ENCODE measurements at regions not wholly inside any gene's neighbourhood (a gene's known extent, or its start where the extent isn't known, plus 50 kb on each side); places are given as distances from the start of the nearest gene placed in this dataset.

DNA sequence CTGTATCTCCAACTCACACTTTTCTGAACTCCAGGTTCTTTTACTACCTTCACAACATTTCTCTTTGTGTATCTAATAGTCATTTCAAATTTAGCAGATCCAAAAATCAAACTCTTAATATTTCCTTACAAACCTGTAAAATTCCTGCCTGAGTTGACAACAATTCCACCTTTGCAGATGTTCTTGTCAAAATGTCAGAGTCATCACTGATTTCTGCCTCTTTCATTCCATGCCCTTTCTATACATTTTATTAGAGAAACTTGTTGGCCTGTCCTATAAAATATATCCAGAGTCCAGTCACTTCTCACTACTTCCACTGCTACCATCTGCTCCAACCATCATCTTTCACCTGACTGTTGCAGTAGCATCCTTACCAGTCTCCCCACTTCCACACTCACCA lies 119.7 kb downstream of the CAPZA3 start:
- Histone ChIP-seq H3K9me3 (replicated peaks; ENCODE audit: control insufficient read depth, insufficient read depth, low read depth, low read length) (no peaks in the 10 kb centered on the region), H3K9ac (ENCODE audit: insufficient read depth in 1 of 2, low read depth in 2 of 2, low read length in 2 of 2) (no peak overlapping the region), H3K36me3 (ENCODE audit: control insufficient read depth, insufficient read depth, low read length) (no peaks in the 10 kb centered on the region), H3K79me2 (ENCODE audit: control insufficient read depth, insufficient read depth, low read length) (no peaks in the 10 kb centered on the region), H2AFZ (ENCODE audit: low read depth, low read length) (no peak overlapping the region), H3K27ac (ENCODE audit: extremely low read depth, low read depth, low read length) (no peak overlapping the region), H3K4me3 (no peak overlapping the region), H4K20me1 (replicated peaks; ENCODE audit: control insufficient read depth, insufficient read depth, low read length) (no peaks in the 10 kb centered on the region), H3K4me2 (ENCODE audit: insufficient read depth, low read length) (no peak overlapping the region), H3K9me1 (ENCODE audit: control insufficient read depth, insufficient read depth, low read length) (no peaks in the 10 kb centered on the region), H3K27me3 (ENCODE audit: control insufficient read depth in 2 of 2, insufficient read depth in 2 of 2, low read length in 2 of 2) (no peaks in the 10 kb centered on the region), H3K4me1 (replicated peaks in 1 of 2; ENCODE audit: control insufficient read depth in 2 of 2, insufficient read depth in 2 of 2, low read length in 2 of 2) (no peaks in the 10 kb centered on the region; a peak in 1 of 5 replicates)
- in situ Hi-C loops (cut with MboI) (no loop called here), intact Hi-C loops (cut with micrococcal nuclease) (no loop called here)
- DNase-seq (ENCODE audit: extremely low read depth in 1 of 4, low spot score in 3 of 4) (no peak), ATAC-seq (no peak), FAIRE-seq (no peak)
- CTCF ChIA-PET (ENCODE audit: low intra/inter-chr PET ratio) = no interaction called here
- POLR2A ChIA-PET = no interaction called here
- BruUV-seq (replicated peaks) = no TSS peak
- no peak for TF ChIP-seq ZC3H11A (IDR thresholded peaks at IDR 0.05; ENCODE audit: low read depth, low read length)
- TF ChIP-seq, protein P1, sequence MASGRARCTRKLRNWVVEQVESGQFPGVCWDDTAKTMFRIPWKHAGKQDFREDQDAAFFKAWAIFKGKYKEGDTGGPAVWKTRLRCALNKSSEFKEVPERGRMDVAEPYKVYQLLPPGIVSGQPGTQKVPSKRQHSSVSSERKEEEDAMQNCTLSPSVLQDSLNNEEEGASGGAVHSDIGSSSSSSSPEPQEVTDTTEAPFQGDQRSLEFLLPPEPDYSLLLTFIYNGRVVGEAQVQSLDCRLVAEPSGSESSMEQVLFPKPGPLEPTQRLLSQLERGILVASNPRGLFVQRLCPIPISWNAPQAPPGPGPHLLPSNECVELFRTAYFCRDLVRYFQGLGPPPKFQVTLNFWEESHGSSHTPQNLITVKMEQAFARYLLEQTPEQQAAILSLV (tag; IDR thresholded peaks at IDR 0.05) = no peak
- TF ChIP-seq TCF3 (CRISPR knock-in tag; IDR thresholded peaks at IDR 0.05) = no peak
- no peak for TF ChIP-seq SNRNP70 (optimal IDR thresholded peaks at IDR 0.05; ENCODE audit: low read depth, low read length)
- TF ChIP-seq SREBF1 (IDR thresholded peaks at IDR 0.05; ENCODE audit: borderline replicate concordance, low read depth, low read length) = no peak
- no peak for TF ChIP-seq RHOXF2B (CRISPR knock-in tag; conservative IDR thresholded peaks at IDR 0.05)
- no peak for TF ChIP-seq FOXK1 (CRISPR knock-in tag; IDR thresholded peaks at IDR 0.05; ENCODE audit: borderline replicate concordance)
- no peak for TF ChIP-seq ZNF764 (CRISPR knock-in tag; IDR thresholded peaks at IDR 0.05; ENCODE audit: low read depth)
- no peak for TF ChIP-seq U2AF1 (optimal IDR thresholded peaks at IDR 0.05; ENCODE audit: low read depth, low read length)
- TF ChIP-seq PHB (CRISPR knock-in tag; IDR thresholded peaks at IDR 0.05) = no peak
- TF ChIP-seq, protein P2, sequence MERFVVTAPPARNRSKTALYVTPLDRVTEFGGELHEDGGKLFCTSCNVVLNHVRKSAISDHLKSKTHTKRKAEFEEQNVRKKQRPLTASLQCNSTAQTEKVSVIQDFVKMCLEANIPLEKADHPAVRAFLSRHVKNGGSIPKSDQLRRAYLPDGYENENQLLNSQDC (CRISPR knock-in tag; IDR thresholded peaks at IDR 0.05) = no peak
- TF ChIP-seq, protein P3, sequence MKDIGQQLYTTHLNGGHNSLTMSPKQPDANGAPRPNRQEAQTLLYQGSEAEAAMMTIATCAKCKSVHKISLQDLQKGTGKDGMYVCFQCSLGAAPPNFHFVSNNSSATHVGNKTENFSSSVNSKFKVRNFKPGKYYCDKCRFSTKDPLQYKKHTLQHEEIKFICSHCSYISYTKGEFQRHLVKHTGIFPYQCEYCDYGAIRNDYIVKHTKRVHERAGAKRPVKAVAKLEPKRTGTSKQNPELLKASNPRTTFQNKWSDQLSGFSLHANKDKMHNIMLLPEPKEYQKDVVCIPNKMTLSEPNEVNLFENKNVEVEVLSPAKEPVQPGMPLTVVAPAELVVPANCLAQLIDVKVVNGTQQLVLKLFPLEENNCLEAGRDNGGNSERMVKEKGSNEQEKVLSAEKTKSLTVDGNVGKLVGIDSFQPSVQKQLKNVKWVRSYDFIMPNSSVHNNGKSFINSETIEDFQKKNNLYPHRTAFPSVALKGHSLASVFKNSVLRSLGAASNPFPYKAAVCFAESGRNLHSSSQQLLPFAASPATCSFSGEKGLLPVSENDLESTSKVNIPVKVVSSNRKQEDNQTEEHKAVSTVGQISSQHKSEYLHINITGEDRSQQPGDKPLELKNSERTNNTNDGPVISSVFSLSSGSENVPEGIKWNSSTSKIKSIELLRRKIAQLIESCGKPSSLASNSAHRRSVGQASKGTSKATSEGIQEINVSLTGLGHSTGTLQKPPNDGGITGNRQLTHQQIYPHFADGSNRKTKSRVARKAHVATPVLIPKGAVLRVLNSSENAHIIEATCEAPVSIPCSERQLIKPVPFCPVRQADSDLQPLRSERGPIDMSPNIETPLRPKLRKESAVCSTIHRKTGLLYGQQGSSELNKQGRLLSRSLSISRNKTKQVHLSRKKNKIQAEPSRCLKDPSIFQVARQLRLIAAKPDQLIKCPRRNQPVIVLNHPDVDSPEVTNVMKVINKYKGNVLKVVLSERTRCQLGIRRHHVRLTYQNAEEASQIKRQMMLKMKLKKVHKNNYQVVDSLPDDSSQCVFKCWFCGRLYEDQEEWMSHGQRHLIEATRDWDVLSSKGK (CRISPR knock-in tag; IDR thresholded peaks at IDR 0.05) = no peak

All from K562 (cell line).